ENCODE measurements at regions not wholly inside any gene's neighbourhood (a gene's known extent, or its start where the extent isn't known, plus 50 kb on each side); places are given as distances from the start of the nearest gene placed in this dataset.

DNA sequence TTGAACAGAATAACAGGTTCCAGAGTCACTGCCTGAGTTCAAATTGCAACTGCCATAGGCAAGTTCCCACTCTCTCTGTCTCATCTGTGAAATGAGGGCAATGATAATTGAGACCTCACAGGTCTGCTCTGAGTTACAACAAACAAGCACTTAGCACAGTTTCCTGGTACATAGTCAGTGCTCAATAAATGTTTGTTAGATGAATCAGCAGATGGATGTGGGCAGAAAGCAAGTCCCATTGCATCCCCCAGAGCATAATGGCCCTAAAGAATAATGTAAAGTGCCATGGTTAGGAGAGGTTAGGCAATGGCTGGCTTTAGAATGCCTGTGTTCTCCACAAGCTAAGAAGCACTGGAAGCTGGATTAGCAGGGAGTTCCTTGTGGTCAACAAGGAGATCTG lies 136.5 kb upstream of the LARP1 start:
- no peak for DNase-seq (ENCODE audit: low read depth, low spot score)
- POLR2A ChIA-PET, result no interaction called here
- TF ChIP-seq, protein P1, sequence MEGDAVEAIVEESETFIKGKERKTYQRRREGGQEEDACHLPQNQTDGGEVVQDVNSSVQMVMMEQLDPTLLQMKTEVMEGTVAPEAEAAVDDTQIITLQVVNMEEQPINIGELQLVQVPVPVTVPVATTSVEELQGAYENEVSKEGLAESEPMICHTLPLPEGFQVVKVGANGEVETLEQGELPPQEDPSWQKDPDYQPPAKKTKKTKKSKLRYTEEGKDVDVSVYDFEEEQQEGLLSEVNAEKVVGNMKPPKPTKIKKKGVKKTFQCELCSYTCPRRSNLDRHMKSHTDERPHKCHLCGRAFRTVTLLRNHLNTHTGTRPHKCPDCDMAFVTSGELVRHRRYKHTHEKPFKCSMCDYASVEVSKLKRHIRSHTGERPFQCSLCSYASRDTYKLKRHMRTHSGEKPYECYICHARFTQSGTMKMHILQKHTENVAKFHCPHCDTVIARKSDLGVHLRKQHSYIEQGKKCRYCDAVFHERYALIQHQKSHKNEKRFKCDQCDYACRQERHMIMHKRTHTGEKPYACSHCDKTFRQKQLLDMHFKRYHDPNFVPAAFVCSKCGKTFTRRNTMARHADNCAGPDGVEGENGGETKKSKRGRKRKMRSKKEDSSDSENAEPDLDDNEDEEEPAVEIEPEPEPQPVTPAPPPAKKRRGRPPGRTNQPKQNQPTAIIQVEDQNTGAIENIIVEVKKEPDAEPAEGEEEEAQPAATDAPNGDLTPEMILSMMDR (IDR thresholded peaks at IDR 0.05; ENCODE audit: insufficient read depth, low read length, missing control alignments), result no peak
- CTCF ChIA-PET, result interaction anchor here (0.8 to 1.5 kb wide), 6 partner anchors 9 to 643 kb away, joined by 3 to 5 read pairs (median 4); no protein-coding TSS in a partner anchor
- H3K4me3 ChIP-seq (ENCODE audit: low read depth, low read length), result no peak overlapping the region

DNA sequence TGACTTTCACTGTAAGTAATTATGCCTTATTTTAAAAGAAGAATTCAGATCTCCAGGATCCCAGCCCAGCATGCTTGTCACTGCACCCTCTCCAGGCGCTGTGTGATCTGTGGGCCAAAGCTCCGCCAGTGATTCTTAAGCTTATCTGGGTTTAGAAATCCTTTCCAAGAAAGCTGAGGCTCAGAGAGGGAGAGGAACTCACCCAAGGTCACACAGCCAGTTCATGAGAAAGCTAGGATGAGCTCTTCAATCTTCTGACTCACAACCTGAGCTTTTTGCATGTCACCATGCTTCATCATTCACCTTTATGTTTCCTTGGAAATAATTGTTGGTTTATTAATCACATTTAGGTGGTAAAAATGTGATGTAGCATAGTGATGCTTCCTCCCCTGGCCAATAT lies 136.6 kb upstream of the HAND1 start:
- ChIA-PET CTCF (interaction anchor here (0.8 to 10.0 kb wide), 5 partner anchors 16 to 149 kb away, joined by 3 to 228 read pairs (median 4); no protein-coding TSS in a partner anchor), POLR2A (no interaction called here)
- DNase-seq (ENCODE audit: low read depth, low spot score), result no peak
- H3K4me3 ChIP-seq (ENCODE audit: low read depth, low read length), result no peak overlapping the region
- TF ChIP-seq, protein P1 (IDR thresholded peaks at IDR 0.05; ENCODE audit: insufficient read depth, low read length, missing control alignments), result no peak

DNA sequence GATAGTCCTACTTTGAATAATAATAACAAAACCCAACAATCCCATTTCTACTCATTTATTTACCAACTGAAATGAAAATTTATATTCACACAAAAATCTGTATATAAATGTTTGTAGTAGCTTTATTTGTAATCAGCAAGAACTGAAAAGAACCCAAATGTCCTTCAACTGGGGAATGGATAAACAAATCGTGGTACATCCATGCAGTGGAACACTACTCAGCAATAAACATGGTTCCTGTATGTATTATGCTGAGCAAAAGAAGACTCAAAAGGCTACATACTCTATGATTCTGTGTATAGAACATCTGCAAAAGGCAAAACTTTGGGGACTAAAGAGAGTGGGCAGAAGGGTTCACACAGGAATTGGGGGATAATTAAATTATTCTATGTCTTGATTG lies 136.1 kb upstream of the HAND1 start:
- CTCF ChIA-PET, result interaction anchor here (0.8 to 10.0 kb wide), 5 partner anchors 16 to 639 kb away, joined by 3 to 228 read pairs (median 6); no protein-coding TSS in a partner anchor
- TF ChIP-seq, protein P1 (IDR thresholded peaks at IDR 0.05; ENCODE audit: insufficient read depth, low read length, missing control alignments), result no peak
- POLR2A ChIA-PET, result no interaction called here
- no peak for DNase-seq (ENCODE audit: low read depth, low spot score)
- H3K4me3 ChIP-seq (ENCODE audit: low read depth, low read length), result no peak overlapping the region

DNA sequence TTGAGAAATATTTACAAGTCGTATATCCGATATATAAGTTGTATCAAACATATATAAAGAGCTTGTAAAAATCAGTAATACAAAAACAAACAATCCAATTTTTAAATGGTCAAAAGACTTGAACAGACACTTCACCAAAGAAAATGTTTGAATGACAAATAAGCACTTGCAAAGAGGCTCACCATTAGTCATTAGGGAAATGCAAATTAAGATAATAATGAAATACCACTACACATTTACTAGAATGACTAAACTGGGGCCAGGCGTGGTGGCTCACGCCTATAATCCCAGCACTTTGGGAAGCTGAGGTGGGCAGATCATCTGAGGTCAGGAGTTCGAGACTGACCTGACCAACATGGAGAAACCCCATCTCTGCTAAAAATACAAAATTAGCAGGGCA lies 134.6 kb upstream of the HAND1 start:
- TF ChIP-seq, protein P1 (IDR thresholded peaks at IDR 0.05; ENCODE audit: insufficient read depth, low read length, missing control alignments), result no peak
- H3K4me3 ChIP-seq (ENCODE audit: low read depth, low read length), result no peak overlapping the region
- DNase-seq (ENCODE audit: low read depth, low spot score), result no peak
- POLR2A ChIA-PET, result no interaction called here
- CTCF ChIA-PET, result interaction anchor here (1.0 to 10.0 kb wide), 4 partner anchors 13 to 637 kb away, joined by 3 to 228 read pairs (median 6); no protein-coding TSS in a partner anchor

DNA sequence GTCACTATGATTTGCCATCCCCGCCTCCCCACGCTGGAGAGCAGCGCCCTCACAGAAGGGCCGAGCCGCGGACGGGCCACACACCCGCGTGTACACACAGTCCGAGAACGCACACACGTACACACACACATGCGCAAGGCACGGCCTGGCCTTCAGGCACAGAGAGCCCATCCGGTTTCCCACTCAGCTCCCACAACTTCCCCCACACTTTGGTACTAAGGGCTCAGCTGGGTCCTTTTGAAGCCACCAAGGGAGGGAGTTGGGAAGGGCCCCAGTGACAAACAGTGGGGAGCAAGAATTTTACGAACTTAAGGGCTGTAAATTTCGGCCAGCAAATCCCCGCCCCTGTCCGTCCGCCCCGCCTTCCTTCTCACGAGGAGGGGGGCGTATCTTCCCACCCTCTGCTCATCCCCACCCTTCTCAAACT lies 133.3 kb upstream of the HAND1 start:
- POLR2A ChIA-PET, result no interaction called here
- no peak for DNase-seq (ENCODE audit: low read depth, low spot score)
- CTCF ChIA-PET, result interaction anchor here (0.7 to 10.0 kb wide), 9 partner anchors 19 to 636 kb away, joined by 3 to 228 read pairs (median 4); no protein-coding TSS in a partner anchor
- no peak overlapping the region for H3K4me3 ChIP-seq (ENCODE audit: low read depth, low read length)
- TF ChIP-seq, protein P1 (IDR thresholded peaks at IDR 0.05; ENCODE audit: insufficient read depth, low read length, missing control alignments), result no peak

DNA sequence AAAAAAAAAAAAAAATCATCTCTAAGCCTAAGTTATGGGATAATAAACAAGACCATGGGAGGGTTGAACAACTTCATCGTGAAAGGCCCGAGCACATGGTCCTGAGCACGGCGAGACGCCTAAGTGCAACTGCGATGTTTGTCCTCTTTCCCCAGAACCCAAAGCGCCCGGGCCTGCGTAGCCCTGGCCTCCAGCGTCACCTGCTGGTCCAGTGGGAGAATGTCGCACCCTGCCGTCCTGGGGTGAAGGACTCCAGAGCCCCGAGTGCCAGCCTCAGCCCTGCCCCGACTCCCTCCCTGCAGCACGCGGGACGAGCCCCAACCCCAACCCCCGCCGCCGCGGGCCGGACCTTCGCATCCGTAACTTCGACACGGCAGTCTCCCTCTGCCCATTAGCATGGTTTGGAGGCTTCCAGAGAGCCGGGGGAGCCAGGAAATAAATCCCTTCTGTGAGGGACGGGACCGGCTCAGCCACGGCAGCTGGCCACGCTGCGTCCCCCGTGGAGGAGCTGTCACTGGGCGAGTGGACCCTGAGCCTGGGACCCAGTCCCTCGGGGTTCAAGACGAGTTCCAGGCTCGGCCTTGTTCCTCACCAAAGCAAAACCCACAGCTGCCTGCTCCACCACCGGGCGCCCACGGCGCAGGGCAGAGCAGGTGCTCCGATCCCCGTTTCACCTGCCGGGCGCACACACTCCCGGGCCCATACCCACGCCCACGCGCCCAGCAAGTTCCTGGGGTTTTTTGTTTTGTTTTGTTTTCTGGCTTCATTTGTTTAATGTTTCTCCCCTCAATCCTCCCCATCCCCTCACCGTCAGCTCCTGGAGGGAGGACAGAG lies 132.5 kb upstream of the HAND1 start:
- DNase-seq (ENCODE audit: low read depth, low spot score), result no peak
- CTCF ChIA-PET, result interaction anchor here (0.7 to 10.0 kb wide), 14 partner anchors 8 to 635 kb away, joined by 3 to 228 read pairs (median 4); no protein-coding TSS in a partner anchor
- TF ChIP-seq, protein P1 (IDR thresholded peaks at IDR 0.05; ENCODE audit: insufficient read depth, low read length, missing control alignments), result peak; percentile 98
- POLR2A ChIA-PET, result no interaction called here
- H3K4me3 ChIP-seq (ENCODE audit: low read depth, low read length), result peak overlapping the region; percentile 36
